Panc1 (cell line): ENCODE measurements at regions not wholly inside any gene's neighbourhood (a gene's known extent, or its start where the extent isn't known, plus 50 kb on each side); places are given as distances from the start of the nearest gene placed in this dataset.

Experiments
- ATAC-seq: fragments of 200-7000 bp; cut with Tn5 transposase; 2 replicates; pipeline ENCODE4 v1.9.1; 2020; ENCODE audit warnings: mild to moderate bottlenecking, moderate library complexity
- BruUV-seq: library from RNA; stranded (reverse); fragments of 400-500 nt; replicated peaks from 2 replicates; lab custom pipeline; 2021; lab: Mats Ljungman, UMichigan
- CTCF ChIA-PET: fragments of 300-600 bp; sonication (Branson Sonifier 250); formaldehyde crosslinking; loops from one replicate; lab custom pipeline; 2022; ENCODE audit warnings: antibody characterized with exemption; lab: Charles Lee
- POLR2A ChIA-PET: fragments of 300-600 bp; sonication (Branson Sonifier 250); formaldehyde crosslinking; loops from one replicate; lab custom pipeline; 2022; ENCODE audit warnings: antibody characterized with exemption; lab: Charles Lee
- DNase-seq: peaks from one replicate; pipeline ENCODE4 v3.0.0-alpha.2; 2010; ENCODE audit warnings: low read depth, low spot score
- H3K27ac ChIP-seq: 2 replicates; pipeline ENCODE4 v1.5.1; 2011; ENCODE audit warnings: mild to moderate bottlenecking, low read length, inconsistent platforms
- H3K27me3 ChIP-seq: fragments of 200-500 bp; sonication (Bioruptor generic); 2 replicates; pipeline ENCODE4 v1.6.0; 2014; ENCODE audit warnings: low read length, inconsistent platforms; ENCODE audit not compliant: control insufficient read depth, insufficient read depth
- H3K36me3 ChIP-seq: fragments of 200-500 bp; sonication (Bioruptor generic); 2 replicates; pipeline ENCODE4 v1.5.1; 2014; ENCODE audit warnings: inconsistent platforms, mild to moderate bottlenecking, low read length, moderate library complexity; ENCODE audit not compliant: control insufficient read depth, insufficient read depth
- H3K4me1 ChIP-seq: 2 replicates; pipeline ENCODE4 v1.5.1; 2011; ENCODE audit warnings: inconsistent platforms, mild to moderate bottlenecking, low read length, moderate library complexity; ENCODE audit not compliant: control insufficient read depth, insufficient read depth
- H3K4me3 ChIP-seq, 2 experiments: 2 replicates each; pipeline ENCODE4 v1.5.1; 2011 to 2012; ENCODE audit warnings: low read depth in 2 of 2, low read length in 2 of 2, mild to moderate bottlenecking in 2 of 2, inconsistent platforms in 1 of 2, moderate library complexity in 1 of 2
- H3K9me3 ChIP-seq: fragments of 200-500 bp; sonication (Bioruptor generic); 2 replicates; pipeline ENCODE4 v1.5.1; 2014; ENCODE audit warnings: low read depth, mild to moderate bottlenecking, inconsistent platforms, low read length, moderate library complexity; ENCODE audit not compliant: control insufficient read depth, insufficient read depth
- CTCF ChIP-seq: fragments of 450-650 bp; IDR thresholded peaks from 2 replicates; pipeline ENCODE4 v1.5.1; 2017; ENCODE audit warnings: mild to moderate bottlenecking
- POLR2AphosphoS5 ChIP-seq: IDR thresholded peaks from 2 replicates; pipeline ENCODE4 v1.6.1; 2012; ENCODE audit warnings: mild to moderate bottlenecking, low read depth, low read length, moderate library complexity
- SIN3A ChIP-seq: IDR thresholded peaks from 2 replicates; pipeline ENCODE4 v1.6.1; 2012; ENCODE audit warnings: low read depth, mild to moderate bottlenecking, low read length, moderate library complexity, borderline replicate concordance; ENCODE audit not compliant: insufficient read depth
- TCF7L2 ChIP-seq: IDR thresholded peaks from 2 replicates; pipeline ENCODE4 v1.6.1; 2011; ENCODE audit warnings: mild to moderate bottlenecking, low read depth, low read length, inconsistent platforms
- in situ Hi-C: cut with HindIII; loops from 2 replicates; pipeline ENCODE4 v1.10.0; 2016; ENCODE audit warnings: low sequenced_read_pairs, low pct_unique_long_range_greater_than_20kb
- intact Hi-C: fragments of 100-400 bp; cut with micrococcal nuclease; formaldehyde crosslinking; loops from one replicate; pipeline ENCODE4 v1.10.0; 2022; ENCODE audit not compliant: unreplicated experiment
- TF ChIP-seq, protein P1 (sequence below), 2 experiments: IDR thresholded peaks; 2 replicates each; pipeline ENCODE4 v1.6.1; 2011 to 2012; ENCODE audit warnings: low read depth in 2 of 2, control low read depth in 1 of 2, low read length in 1 of 2, mild to moderate bottlenecking in 1 of 2, moderate library complexity in 1 of 2; ENCODE audit not compliant: insufficient read depth in 1 of 2

DNA sequence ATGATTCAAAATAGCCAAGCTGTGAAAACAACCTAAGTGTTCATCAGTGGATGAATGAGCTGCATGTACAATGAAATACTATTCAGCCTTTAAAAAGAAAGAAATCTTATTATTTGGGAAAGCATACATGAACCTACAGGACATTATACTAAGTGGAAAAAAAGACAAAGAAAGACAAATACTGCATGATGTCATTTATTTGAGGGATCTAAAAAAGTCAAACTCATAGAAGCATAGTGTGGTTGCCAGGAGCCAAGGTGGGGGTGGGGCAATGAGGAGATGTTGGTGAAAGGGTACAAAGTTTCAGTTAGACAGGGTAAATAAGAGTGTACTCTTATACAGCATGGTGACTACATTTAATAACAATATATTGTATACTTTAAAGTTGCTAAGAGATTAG, 261.5 kb downstream of the PARP8 start:
- Histone ChIP-seq H3K36me3 (no peaks in the 10 kb centered on the region), H3K4me1 (no peaks in the 10 kb centered on the region), H3K9me3 (no peaks in the 10 kb centered on the region), H3K27ac (no peak overlapping the region), H3K27me3 (no peaks in the 10 kb centered on the region; the same call in 1 of the 2 replicates), H3K4me3 (no peak overlapping the region)
- intact Hi-C loops (no loop called here), in situ Hi-C loops (no loop called here)
- ATAC-seq, result no peak
- CTCF ChIA-PET, result no interaction called here
- DNase-seq, result no peak
- POLR2A ChIA-PET, result no interaction called here
- no TSS peak for BruUV-seq
- TF ChIP-seq TCF7L2 (no peak), SIN3A (no peak), POLR2AphosphoS5 (no peak), CTCF (no peak)
- TF ChIP-seq, protein P1, sequence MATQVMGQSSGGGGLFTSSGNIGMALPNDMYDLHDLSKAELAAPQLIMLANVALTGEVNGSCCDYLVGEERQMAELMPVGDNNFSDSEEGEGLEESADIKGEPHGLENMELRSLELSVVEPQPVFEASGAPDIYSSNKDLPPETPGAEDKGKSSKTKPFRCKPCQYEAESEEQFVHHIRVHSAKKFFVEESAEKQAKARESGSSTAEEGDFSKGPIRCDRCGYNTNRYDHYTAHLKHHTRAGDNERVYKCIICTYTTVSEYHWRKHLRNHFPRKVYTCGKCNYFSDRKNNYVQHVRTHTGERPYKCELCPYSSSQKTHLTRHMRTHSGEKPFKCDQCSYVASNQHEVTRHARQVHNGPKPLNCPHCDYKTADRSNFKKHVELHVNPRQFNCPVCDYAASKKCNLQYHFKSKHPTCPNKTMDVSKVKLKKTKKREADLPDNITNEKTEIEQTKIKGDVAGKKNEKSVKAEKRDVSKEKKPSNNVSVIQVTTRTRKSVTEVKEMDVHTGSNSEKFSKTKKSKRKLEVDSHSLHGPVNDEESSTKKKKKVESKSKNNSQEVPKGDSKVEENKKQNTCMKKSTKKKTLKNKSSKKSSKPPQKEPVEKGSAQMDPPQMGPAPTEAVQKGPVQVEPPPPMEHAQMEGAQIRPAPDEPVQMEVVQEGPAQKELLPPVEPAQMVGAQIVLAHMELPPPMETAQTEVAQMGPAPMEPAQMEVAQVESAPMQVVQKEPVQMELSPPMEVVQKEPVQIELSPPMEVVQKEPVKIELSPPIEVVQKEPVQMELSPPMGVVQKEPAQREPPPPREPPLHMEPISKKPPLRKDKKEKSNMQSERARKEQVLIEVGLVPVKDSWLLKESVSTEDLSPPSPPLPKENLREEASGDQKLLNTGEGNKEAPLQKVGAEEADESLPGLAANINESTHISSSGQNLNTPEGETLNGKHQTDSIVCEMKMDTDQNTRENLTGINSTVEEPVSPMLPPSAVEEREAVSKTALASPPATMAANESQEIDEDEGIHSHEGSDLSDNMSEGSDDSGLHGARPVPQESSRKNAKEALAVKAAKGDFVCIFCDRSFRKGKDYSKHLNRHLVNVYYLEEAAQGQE (IDR thresholded peaks at IDR 0.05; ENCODE audit: insufficient read depth in 1 of 2, low read depth in 2 of 2, low read length in 1 of 2), result no peak

DNA sequence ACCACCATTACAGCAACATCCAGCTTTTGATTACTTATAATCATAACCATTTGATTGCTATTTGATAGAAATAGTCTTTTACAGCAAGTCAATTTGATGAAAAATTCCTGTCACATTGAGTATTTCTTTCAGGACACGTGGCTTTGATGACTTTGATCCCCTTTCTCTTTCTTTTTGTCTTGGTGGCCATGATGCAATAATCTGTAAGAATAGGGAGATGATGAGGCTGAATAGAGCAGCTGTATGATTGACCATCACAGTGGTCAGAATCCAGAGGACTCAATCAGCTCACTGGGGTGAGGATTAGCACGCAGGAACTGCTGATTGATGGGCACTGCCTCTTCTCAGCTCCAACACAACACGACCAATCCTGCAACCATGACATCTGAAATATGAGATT, 262.7 kb downstream of the PARP8 start:
- Histone ChIP-seq H3K4me3 (0 out of 4 replicates have a peak overlapping the region, but pooled peaks of 1 of the 2 experiments have one; percentile 11), H3K27ac (no peak overlapping the region), H3K36me3 (no peaks in the 10 kb centered on the region), H3K9me3 (no peaks in the 10 kb centered on the region), H3K27me3 (no peaks in the 10 kb centered on the region; the same call in 1 of the 2 replicates), H3K4me1 (no peaks in the 10 kb centered on the region)
- no TSS peak for BruUV-seq
- no peak for TF ChIP-seq CTCF
- no peak for TF ChIP-seq POLR2AphosphoS5
- no peak for TF ChIP-seq SIN3A
- TF ChIP-seq, protein P1 (IDR thresholded peaks at IDR 0.05; ENCODE audit: insufficient read depth in 1 of 2, low read depth in 2 of 2, low read length in 1 of 2), result no peak
- no peak for TF ChIP-seq TCF7L2
- DNase-seq (no peak), ATAC-seq (no peak)
- ChIA-PET CTCF (no interaction called here), POLR2A (no interaction called here)
- intact Hi-C loops, result no loop called here
- in situ Hi-C loops, result no loop called here
